Kidney (tissue), 13 donors: ENCODE measurements at regions not wholly inside any gene's neighbourhood (a gene's known extent, or its start where the extent isn't known, plus 50 kb on each side); places are given as distances from the start of the nearest gene placed in this dataset.

Experiments used
- DNase-seq, 5 donors: peaks; one replicate each; pipeline ENCODE4 v3.0.0-alpha.2; 2013 to 2020
- FAIRE-seq: peaks from 2 replicates; lab custom pipeline; 2012; peaks lifted over from hg19 to GRCh38; lab: Jason Lieb, UNC
- H3K27ac ChIP-seq, 2 donors: one replicate each; pipeline ENCODE4 v1.7.0; 2013; ENCODE audit warnings: low read depth in 2 of 2, low read length in 2 of 2, inconsistent platforms in 1 of 2
- H3K27me3 ChIP-seq: one replicate; pipeline ENCODE4 v1.7.1; 2013; ENCODE audit warnings: low read length, inconsistent platforms; ENCODE audit not compliant: control insufficient read depth, insufficient read depth
- H3K36me3 ChIP-seq, 3 donors: one replicate each; pipeline versions ENCODE4 v1.7.0 to v1.7.1; 2013; ENCODE audit warnings: low read length in 3 of 3, control low read depth in 1 of 3, inconsistent platforms in 1 of 3; ENCODE audit not compliant: insufficient read depth in 3 of 3, control insufficient read depth in 2 of 3
- H3K4me1 ChIP-seq, 3 donors: one replicate each; pipeline versions ENCODE4 v1.7.0 to v1.7.1; 2013; ENCODE audit warnings: low read length in 3 of 3, inconsistent platforms in 1 of 3, low read depth in 1 of 3; ENCODE audit not compliant: control insufficient read depth in 2 of 3, insufficient read depth in 2 of 3
- H3K4me3 ChIP-seq, 3 donors: one replicate each; pipeline versions ENCODE4 v1.7.0 to v1.8.1; 2013; ENCODE audit warnings: low read length in 3 of 3, control low read depth in 1 of 3, inconsistent platforms in 1 of 3
- H3K9ac ChIP-seq, 3 donors: one replicate each; pipeline versions ENCODE4 v1.7.0 to v1.7.1; 2013; ENCODE audit warnings: low read length in 3 of 3, control low read depth in 1 of 3, inconsistent platforms in 1 of 3
- H3K9me3 ChIP-seq, 3 donors: one replicate each; pipeline versions ENCODE4 v1.7.0 to v1.7.1; 2013; ENCODE audit warnings: low read length in 3 of 3, control low read depth in 1 of 3, inconsistent platforms in 1 of 3; ENCODE audit not compliant: control insufficient read depth in 2 of 3, insufficient read depth in 1 of 3
- intact Hi-C: fragments of 100-400 bp; cut with DNase I; formaldehyde crosslinking; loops from one replicate; pipeline ENCODE4 v1.11.1; 2022
- TF ChIP-seq, protein P1 (sequence below): IDR thresholded peaks from 3 replicates; pipeline ENCODE4 v1.5.1; 2012; ENCODE audit warnings: mild to moderate bottlenecking, moderate library complexity, borderline replicate concordance; ENCODE audit not compliant: insufficient read depth; ENCODE audit errors: extremely low read depth
- donor health status: control.
- donor health status: control.
- donor health status: control.
- donor health status: control.
- donor health status: control.
- donor health status: DM: yes; HTN: yes; CAD: no.
- donor health status: Normal renal cell carcinoma (clear cell type).

DNA sequence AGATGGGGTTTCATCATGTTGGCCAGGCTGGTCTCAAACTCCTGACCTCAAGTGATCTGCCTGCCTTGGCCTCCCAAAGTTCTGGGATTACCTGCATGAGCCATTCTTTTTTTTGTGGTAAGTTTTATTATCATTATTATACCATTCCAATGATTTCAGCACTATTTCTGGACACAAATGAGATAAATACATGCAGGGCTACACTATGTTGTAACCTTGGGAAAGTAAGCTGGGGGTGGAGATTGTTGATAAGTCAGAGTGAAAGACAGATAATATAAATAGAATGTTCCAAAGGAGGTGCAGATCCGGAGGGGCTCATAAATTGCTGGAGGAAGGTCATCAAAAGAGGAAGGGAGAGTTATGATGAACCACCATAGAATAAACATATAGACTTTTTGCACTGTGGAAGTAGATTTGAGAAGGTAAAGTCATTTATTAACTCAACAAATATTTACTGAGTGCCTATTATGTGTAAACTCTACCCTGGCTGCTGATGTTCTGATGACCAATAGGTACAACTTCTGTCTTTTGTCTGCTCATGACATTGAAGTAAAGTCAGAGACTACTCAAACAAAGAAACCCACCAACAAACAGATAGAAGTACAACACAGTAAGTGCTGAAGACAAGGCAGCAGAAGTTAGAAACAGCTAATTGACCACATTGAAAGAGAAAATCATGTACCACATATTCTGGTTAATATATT lies 478.9 kb upstream of the GOLIM4 start:
- no peak overlapping the region for H3K9ac ChIP-seq
- H3K27ac ChIP-seq = no peak overlapping the region
- intact Hi-C loops = no loop called here
- TF ChIP-seq, protein P1, sequence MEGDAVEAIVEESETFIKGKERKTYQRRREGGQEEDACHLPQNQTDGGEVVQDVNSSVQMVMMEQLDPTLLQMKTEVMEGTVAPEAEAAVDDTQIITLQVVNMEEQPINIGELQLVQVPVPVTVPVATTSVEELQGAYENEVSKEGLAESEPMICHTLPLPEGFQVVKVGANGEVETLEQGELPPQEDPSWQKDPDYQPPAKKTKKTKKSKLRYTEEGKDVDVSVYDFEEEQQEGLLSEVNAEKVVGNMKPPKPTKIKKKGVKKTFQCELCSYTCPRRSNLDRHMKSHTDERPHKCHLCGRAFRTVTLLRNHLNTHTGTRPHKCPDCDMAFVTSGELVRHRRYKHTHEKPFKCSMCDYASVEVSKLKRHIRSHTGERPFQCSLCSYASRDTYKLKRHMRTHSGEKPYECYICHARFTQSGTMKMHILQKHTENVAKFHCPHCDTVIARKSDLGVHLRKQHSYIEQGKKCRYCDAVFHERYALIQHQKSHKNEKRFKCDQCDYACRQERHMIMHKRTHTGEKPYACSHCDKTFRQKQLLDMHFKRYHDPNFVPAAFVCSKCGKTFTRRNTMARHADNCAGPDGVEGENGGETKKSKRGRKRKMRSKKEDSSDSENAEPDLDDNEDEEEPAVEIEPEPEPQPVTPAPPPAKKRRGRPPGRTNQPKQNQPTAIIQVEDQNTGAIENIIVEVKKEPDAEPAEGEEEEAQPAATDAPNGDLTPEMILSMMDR = no peak
- H3K4me3 ChIP-seq = no peak overlapping the region
- no peak for FAIRE-seq
- no peaks in the 10 kb centered on the region for H3K36me3 ChIP-seq
- DNase-seq = no peak
- no peaks in the 10 kb centered on the region for H3K9me3 ChIP-seq
- H3K4me1 ChIP-seq = no peaks in the 10 kb centered on the region
- H3K27me3 ChIP-seq = no peaks in the 10 kb centered on the region

DNA sequence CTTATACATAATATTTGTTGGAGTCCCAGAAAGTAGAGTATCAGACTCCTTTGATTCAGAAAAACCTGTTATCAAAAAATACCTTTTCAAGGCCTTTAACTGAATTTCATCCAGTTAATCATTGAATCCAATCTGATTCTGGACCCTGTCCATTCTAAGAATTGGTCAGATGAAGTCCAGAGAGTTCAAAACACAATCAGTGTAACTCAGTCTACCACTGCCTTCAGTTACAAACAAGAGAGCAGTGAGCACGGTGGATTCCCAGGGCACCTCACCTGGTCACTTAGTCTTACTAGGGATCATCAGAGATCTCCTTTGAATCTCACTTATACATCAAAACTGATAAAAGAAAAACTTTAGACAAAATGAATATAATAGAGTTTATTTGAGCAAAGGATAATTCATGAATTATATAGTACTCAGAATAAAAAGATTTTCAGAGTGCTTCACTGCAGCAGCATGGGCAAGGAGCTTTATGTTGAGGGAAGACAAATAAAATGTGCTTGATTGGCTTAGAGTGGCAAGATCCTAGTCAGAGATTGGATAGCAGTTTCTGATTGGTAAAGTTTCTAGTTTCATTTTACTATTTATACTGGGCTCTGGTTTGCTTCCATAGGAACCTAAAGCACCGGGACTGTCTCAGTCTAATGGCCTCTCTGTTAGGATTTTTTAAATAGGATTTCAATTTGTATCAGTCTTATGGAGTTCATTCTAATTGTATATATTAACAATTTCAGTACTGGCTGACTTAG lies 474.9 kb upstream of the GOLIM4 start:
- Histone ChIP-seq H3K9ac (no peak overlapping the region), H3K9me3 (no peaks in the 10 kb centered on the region), H3K27ac (no peak overlapping the region), H3K4me1 (no peaks in the 10 kb centered on the region), H3K36me3 (no peaks in the 10 kb centered on the region), H3K27me3 (no peaks in the 10 kb centered on the region), H3K4me3 (no peak overlapping the region)
- DNase-seq (no peak), FAIRE-seq (no peak)
- intact Hi-C loops = no loop called here
- TF ChIP-seq, protein P1 = no peak

DNA sequence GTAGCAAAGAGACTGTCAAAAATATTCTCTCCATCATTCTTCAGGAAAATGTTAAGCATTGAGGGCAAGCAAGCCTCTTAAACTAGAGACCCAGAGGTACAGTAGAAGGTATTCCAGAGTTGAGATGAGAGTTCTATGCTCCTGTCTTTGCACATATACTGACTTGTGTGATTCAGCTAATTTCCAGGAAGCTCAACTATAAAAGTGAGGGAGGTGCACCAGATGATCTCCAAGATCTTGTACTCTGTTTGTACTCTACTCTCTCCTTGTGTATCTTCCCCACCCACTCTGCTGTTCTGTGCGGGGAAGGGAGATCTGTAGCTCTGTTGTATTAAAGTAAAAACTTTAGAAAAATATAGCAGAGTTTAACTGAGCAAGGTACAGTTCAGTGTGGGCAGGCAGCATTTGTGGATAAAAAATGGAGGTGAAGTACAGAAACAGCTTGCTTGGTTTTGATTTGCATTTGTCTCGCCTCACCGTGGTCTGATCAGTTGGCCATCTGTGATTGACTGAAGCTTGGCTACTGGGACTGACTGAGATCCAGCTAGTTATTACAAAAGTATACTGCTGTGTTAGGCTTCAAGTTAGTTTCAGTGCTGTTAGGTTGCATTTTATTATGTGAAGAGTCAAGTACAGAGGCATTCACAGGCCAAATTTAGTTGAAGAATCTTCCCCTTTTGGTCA lies 463.1 kb upstream of the GOLIM4 start:
- H3K36me3 ChIP-seq = no peaks in the 10 kb centered on the region
- DNase-seq = no peak
- FAIRE-seq = no peak
- no peaks in the 10 kb centered on the region for H3K27me3 ChIP-seq
- no peak overlapping the region for H3K4me3 ChIP-seq
- H3K4me1 ChIP-seq = no peaks in the 10 kb centered on the region
- no peaks in the 10 kb centered on the region for H3K9me3 ChIP-seq
- TF ChIP-seq, protein P1 = no peak
- intact Hi-C loops = no loop called here
- no peak overlapping the region for H3K27ac ChIP-seq
- H3K9ac ChIP-seq = no peak overlapping the region
